ENCODE measurements at regions not wholly inside any gene's neighbourhood (a gene's known extent, or its start where the extent isn't known, plus 50 kb on each side); places are given as distances from the start of the nearest gene placed in this dataset.

DNA sequence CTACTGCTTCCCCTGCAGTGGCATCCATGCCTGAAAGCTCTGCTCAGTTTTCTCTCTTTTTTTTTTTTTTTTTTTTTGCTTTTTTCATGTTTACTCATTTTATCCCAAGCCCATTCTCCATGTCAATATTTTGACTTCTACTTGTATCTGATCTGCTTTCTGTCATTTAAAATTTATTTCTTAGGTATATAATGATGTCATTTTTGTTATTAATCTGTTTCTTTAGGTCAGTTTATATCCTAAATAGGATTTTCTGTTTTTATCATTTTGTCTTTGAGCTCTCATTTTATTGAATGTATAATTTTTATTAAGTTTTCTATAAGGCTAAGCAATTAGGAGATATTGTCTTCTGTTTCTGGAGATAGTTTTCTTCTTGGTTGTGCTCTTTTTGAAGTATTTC lies 138.5 kb upstream of the PMEPA1 start:
- TF ChIP-seq EP300 (IDR thresholded peaks at IDR 0.05), result no peak
- TF ChIP-seq POLR2AphosphoS5 (IDR thresholded peaks at IDR 0.05), result no peak
- TF ChIP-seq, protein P1, sequence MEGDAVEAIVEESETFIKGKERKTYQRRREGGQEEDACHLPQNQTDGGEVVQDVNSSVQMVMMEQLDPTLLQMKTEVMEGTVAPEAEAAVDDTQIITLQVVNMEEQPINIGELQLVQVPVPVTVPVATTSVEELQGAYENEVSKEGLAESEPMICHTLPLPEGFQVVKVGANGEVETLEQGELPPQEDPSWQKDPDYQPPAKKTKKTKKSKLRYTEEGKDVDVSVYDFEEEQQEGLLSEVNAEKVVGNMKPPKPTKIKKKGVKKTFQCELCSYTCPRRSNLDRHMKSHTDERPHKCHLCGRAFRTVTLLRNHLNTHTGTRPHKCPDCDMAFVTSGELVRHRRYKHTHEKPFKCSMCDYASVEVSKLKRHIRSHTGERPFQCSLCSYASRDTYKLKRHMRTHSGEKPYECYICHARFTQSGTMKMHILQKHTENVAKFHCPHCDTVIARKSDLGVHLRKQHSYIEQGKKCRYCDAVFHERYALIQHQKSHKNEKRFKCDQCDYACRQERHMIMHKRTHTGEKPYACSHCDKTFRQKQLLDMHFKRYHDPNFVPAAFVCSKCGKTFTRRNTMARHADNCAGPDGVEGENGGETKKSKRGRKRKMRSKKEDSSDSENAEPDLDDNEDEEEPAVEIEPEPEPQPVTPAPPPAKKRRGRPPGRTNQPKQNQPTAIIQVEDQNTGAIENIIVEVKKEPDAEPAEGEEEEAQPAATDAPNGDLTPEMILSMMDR (IDR thresholded peaks at IDR 0.05), result no peak
- TF ChIP-seq POLR2A (IDR thresholded peaks at IDR 0.05), result no peak
